GM06990 (cell line): ENCODE measurements at regions not wholly inside any gene's neighbourhood (a gene's known extent, or its start where the extent isn't known, plus 50 kb on each side); places are given as distances from the start of the nearest gene placed in this dataset.

Experiments
- DNase-seq: peaks from one replicate; pipeline ENCODE4 v3.0.0-alpha.2; 2011; ENCODE audit not compliant: insufficient read length; ENCODE audit errors: extremely low read depth
- H3K27me3 ChIP-seq: replicated peaks from 2 replicates; pipeline ENCODE4 v1.6.0; 2011; ENCODE audit warnings: low read length; ENCODE audit not compliant: control insufficient read depth, insufficient read depth
- H3K36me3 ChIP-seq: 2 replicates; pipeline ENCODE4 v1.5.1; 2011; ENCODE audit warnings: low read length; ENCODE audit not compliant: control insufficient read depth, insufficient read depth
- H3K4me3 ChIP-seq: replicated peaks from 2 replicates; pipeline ENCODE4 v1.5.1; 2011; ENCODE audit warnings: low read depth, mild to moderate bottlenecking, control low read depth, low read length
- TF ChIP-seq, protein P1 (sequence below): IDR thresholded peaks from 2 replicates; pipeline ENCODE4 v1.5.1; 2011; ENCODE audit warnings: low read length, control low read depth, mild to moderate bottlenecking, inconsistent platforms; ENCODE audit not compliant: insufficient read depth, poor library complexity, severe bottlenecking

DNA sequence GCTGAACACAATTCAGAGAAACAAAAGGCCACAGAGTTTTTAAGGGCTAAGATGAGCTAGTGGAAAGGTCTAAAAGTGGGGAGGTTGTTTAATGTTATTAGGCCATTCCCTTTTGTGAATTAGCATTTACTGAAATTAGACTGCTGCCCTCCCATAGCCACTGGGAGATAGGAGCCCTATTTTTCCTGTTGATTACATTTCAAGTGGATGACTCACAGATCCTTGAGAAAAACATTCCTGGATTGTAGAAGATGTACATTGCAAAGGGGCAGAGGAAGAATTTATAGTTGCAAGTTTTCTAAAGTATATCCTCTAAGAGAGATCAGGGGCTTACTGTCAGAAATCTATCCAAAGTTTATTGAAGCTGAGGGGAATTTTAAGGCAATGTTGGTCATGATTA, 367.1 kb upstream of the IZUMO3 start:
- Histone ChIP-seq H3K27me3 (no peaks in the 10 kb centered on the region), H3K36me3 (no peaks in the 10 kb centered on the region), H3K4me3 (no peak overlapping the region)
- no peak for DNase-seq
- TF ChIP-seq, protein P1, sequence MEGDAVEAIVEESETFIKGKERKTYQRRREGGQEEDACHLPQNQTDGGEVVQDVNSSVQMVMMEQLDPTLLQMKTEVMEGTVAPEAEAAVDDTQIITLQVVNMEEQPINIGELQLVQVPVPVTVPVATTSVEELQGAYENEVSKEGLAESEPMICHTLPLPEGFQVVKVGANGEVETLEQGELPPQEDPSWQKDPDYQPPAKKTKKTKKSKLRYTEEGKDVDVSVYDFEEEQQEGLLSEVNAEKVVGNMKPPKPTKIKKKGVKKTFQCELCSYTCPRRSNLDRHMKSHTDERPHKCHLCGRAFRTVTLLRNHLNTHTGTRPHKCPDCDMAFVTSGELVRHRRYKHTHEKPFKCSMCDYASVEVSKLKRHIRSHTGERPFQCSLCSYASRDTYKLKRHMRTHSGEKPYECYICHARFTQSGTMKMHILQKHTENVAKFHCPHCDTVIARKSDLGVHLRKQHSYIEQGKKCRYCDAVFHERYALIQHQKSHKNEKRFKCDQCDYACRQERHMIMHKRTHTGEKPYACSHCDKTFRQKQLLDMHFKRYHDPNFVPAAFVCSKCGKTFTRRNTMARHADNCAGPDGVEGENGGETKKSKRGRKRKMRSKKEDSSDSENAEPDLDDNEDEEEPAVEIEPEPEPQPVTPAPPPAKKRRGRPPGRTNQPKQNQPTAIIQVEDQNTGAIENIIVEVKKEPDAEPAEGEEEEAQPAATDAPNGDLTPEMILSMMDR = no peak

DNA sequence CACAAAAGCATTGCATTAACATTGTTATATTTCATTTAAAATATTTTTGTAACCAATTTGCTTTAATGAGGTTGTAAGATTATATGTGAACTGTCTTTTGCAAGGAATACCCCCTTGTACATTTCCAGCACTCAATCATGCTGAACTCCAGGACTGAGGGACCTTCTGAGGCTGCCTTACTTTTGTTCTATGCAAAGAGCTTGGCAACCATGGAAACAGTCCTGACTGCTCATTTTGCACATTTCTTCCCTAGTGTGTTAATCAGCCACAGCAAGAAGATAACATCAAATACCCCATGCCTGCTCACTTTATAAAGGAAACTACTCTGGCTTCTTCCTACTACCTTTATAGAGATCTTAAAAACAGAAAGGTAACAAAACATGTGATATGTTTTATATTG, 355.6 kb upstream of the IZUMO3 start:
- no peaks in the 10 kb centered on the region for H3K36me3 ChIP-seq
- DNase-seq = no peak
- TF ChIP-seq, protein P1 = no peak
- no peak overlapping the region for H3K4me3 ChIP-seq
- H3K27me3 ChIP-seq = no peaks in the 10 kb centered on the region

DNA sequence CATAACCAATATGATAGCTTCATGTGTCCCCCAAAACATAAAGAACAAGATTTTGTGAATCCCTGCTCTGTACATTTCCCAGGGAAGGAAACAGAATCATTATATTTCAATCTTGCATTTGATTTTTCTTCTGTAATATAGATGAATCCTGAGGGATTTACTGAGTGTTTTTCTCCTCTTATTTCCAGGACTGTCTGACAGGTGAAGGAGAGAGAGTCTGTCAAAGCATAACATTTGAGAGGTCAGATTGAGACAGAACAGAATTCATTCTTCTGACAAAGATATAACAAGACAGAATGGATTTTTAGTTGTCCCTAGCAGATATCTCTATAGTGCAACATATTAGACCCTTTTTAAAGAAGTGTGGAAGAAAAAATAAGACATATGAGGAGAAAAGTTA, 354.5 kb upstream of the IZUMO3 start:
- DNase-seq = no peak
- no peaks in the 10 kb centered on the region for H3K36me3 ChIP-seq
- TF ChIP-seq, protein P1 = no peak
- no peak overlapping the region for H3K4me3 ChIP-seq
- no peaks in the 10 kb centered on the region for H3K27me3 ChIP-seq

DNA sequence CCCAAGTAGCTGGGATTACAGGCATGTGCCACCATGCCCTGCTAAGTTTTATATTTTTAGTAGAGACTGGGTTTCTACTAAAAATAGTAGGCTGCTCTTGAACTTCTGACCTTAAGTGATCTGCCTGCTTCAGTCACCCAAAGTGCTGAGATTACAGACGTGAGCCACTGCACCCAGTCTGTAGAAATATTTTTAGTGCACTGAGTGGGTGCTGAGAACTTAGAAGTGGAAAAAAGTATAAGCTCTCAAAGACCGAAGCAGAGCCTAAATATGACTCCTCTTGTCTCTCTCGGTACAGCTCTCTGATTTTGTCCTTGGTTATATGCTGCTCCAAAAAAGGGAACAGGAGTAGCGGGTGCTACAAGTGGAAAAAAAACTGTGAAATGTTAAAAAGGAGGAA, 353.8 kb upstream of the IZUMO3 start:
- Histone ChIP-seq H3K4me3 (no peak overlapping the region), H3K36me3 (no peaks in the 10 kb centered on the region), H3K27me3 (no peaks in the 10 kb centered on the region)
- TF ChIP-seq, protein P1 = no peak
- no peak for DNase-seq

DNA sequence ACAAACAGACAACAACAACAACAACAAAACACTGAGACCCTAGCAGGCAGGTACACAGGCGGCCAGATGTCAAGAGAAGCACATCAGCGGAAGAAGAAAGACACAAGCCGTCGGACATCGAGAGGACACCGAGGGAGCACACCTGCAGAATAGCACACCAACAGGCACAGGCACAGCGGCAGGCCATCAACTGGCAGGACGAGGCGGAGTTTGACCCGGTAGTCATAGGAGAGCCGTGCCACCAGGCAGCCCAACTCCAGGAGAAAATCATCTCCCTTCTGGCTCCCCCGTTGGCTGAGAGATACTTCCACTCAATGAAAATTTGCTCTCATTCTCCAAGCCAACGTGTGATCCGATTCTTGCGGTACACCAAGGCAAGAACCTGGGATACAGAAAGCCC, 352.1 kb upstream of the IZUMO3 start:
- H3K36me3 ChIP-seq = no peaks in the 10 kb centered on the region
- no peak for DNase-seq
- H3K27me3 ChIP-seq = no peaks in the 10 kb centered on the region
- TF ChIP-seq, protein P1 = no peak
- H3K4me3 ChIP-seq = no peak overlapping the region

DNA sequence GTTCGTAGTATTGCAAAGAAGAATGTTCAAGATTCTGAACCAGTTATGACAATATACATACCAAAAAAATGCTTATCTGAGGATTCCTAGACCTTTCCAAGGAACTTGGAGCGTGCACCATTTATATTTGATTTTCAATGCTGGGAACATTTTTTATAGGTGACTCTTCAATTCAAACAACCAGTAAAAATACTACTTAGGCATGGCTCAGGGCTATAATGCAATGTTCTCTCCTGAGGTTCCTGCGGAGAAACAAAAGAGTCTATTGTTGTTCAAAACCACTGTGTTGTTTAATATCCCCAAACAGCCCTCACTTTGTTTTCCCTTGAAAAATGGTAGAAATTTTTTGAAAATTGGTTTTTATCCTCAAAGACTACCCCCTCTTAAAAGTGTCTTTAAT, 335.7 kb upstream of the IZUMO3 start:
- TF ChIP-seq, protein P1 = no peak
- Histone ChIP-seq H3K4me3 (no peak overlapping the region), H3K27me3 (no peaks in the 10 kb centered on the region), H3K36me3 (no peaks in the 10 kb centered on the region)
- no peak for DNase-seq
